ENCODE measurements at regions not wholly inside any gene's neighbourhood (a gene's known extent, or its start where the extent isn't known, plus 50 kb on each side); places are given as distances from the start of the nearest gene placed in this dataset.

GRCh38 chr3:171977441-171977840 is 61.9 kb upstream of the FNDC3B start:
- WGBS, 2 experiments (ENCODE audit: extremely low coverage in 1 of 2, insufficient coverage in 1 of 2, insufficient read length in 1 of 2, insufficient replicate concordance in 2 of 2, low coverage in 1 of 2, low lambda C conversion rate in 2 of 2, missing lambda C conversion rate in 1 of 2): 92% methylated on average over 7 of the region's 7 CpGs; no CpG with 5 or more reads in 1 of the 2 experiments
- Histone ChIP-seq H2AFZ (ENCODE audit: low read length) (no peak overlapping the region), H4K91ac (replicated peaks; ENCODE audit: insufficient read length, low read length) (no peak overlapping the region), H3K23me2 (ENCODE audit: low read depth, low read length) (no peaks in the 10 kb centered on the region; the same call in 1 of the 2 replicates), H3K4me1 (replicated peaks in 1 of 4; ENCODE audit: control insufficient read depth in 3 of 4, insufficient read depth in 4 of 4, low read length in 3 of 4) (no peaks in the 10 kb centered on the region; a peak in 1 of 7 replicates), H3K23ac (ENCODE audit: insufficient read length) (no peak overlapping the region), H4K8ac (ENCODE audit: extremely low read depth, insufficient read depth, low read length) (no peak overlapping the region), H3K4me2 (ENCODE audit: insufficient read depth in 1 of 2, low read depth in 2 of 2, low read length in 2 of 2) (no peak overlapping the region), H3K36me3 (ENCODE audit: control insufficient read depth in 2 of 4, insufficient read depth in 4 of 4, low read length in 3 of 4) (no peaks in the 10 kb centered on the region), H4K20me1 (replicated peaks in 1 of 2; ENCODE audit: control insufficient read depth in 1 of 2, insufficient read depth in 2 of 2, low read length in 2 of 2) (no peaks in the 10 kb centered on the region), H3K9me3 (ENCODE audit: insufficient read depth in 2 of 2, low read depth in 1 of 2, low read length in 1 of 2) (no peaks in the 10 kb centered on the region), H2BK20ac (ENCODE audit: low read length) (no peak overlapping the region), H2AK5ac (ENCODE audit: low read depth, low read length) (no peak overlapping the region), H3K27ac (ENCODE audit: low read depth, low read length) (no peak overlapping the region), H3K56ac (replicated peaks; ENCODE audit: insufficient read length, low read depth, low read length) (no peak overlapping the region), H2BK15ac (ENCODE audit: low read length) (no peak overlapping the region), H2BK12ac (ENCODE audit: low read depth, low read length) (no peak overlapping the region), H3K14ac (ENCODE audit: insufficient read length) (no peak overlapping the region), H3K4me3 (ENCODE audit: extremely low read depth in 1 of 4, insufficient read depth in 2 of 4, low read depth in 3 of 4, low read length in 4 of 4) (no peak overlapping the region), H4K5ac (ENCODE audit: insufficient read length, low read depth, low read length) (no peak overlapping the region), H3K79me1 (ENCODE audit: low read depth, low read length) (no peaks in the 10 kb centered on the region), H3K18ac (ENCODE audit: extremely low read depth, low read length) (no peak overlapping the region), H2BK120ac (replicated peaks; ENCODE audit: low read depth, low read length) (no peak overlapping the region), H2BK5ac (ENCODE audit: low read depth, low read length) (no peak overlapping the region), H3K27me3 (replicated peaks in 1 of 4; ENCODE audit: control insufficient read depth in 3 of 4, extremely low read depth in 1 of 4, insufficient read depth in 3 of 4, low read length in 3 of 4) (no peaks in the 10 kb centered on the region), H3K4ac (replicated peaks; ENCODE audit: insufficient read length, low read depth, low read length) (no peak overlapping the region), H3K79me2 (ENCODE audit: control insufficient read depth in 1 of 2, insufficient read depth in 2 of 2, low read length in 2 of 2) (no peaks in the 10 kb centered on the region), H3K9ac (replicated peaks in 1 of 4; ENCODE audit: extremely low read depth in 1 of 4, low read depth in 3 of 4, low read length in 3 of 4) (peak overlapping the region in 1 of 4 experiments; percentile 25; a peak in 1 of 7 replicates)
- DNase-seq (ENCODE audit: low read depth in 1 of 2, low spot score in 2 of 2) (no peak), FAIRE-seq (no peak)
- ChIA-PET CTCF (ENCODE audit: partially characterized antibody) (no interaction called here), POLR2A (ENCODE audit: partially characterized antibody) (no interaction called here)
- TF ChIP-seq SP2 (IDR thresholded peaks at IDR 0.05; ENCODE audit: low read length) (no peak), SRF (IDR thresholded peaks at IDR 0.05; ENCODE audit: low read depth, low read length) (no peak), RXRA (IDR thresholded peaks at IDR 0.05; ENCODE audit: insufficient read depth, low read depth, low read length) (no peak), EZH2 (IDR thresholded peaks at IDR 0.05; ENCODE audit: low read depth, low read length, severe bottlenecking) (no peak), CBX8 (IDR thresholded peaks at IDR 0.05; ENCODE audit: borderline replicate concordance, low read depth, low read length) (no peak), ASH2L (IDR thresholded peaks at IDR 0.05; ENCODE audit: low read length) (no peak), RFX5 (IDR thresholded peaks at IDR 0.05; ENCODE audit: borderline replicate concordance, low read depth, low read length) (no peak), RBBP5 (IDR thresholded peaks at IDR 0.05; ENCODE audit: borderline replicate concordance, low read depth, low read length) (no peak), FOSL1 (IDR thresholded peaks at IDR 0.05; ENCODE audit: insufficient read depth, low read depth, low read length) (no peak), MAFK (IDR thresholded peaks at IDR 0.05; ENCODE audit: low read depth, low read length) (no peak), MAX (IDR thresholded peaks at IDR 0.05) (no peak), KDM5A (IDR thresholded peaks at IDR 0.05; ENCODE audit: low read length) (no peak), JUN (IDR thresholded peaks at IDR 0.05; ENCODE audit: low read depth, low read length) (no peak), HDAC6 (IDR thresholded peaks at IDR 0.05; ENCODE audit: low read depth, low read length) (no peak)

Data from H1 (cell line).